BLaER1 (cell line): ENCODE measurements at regions not wholly inside any gene's neighbourhood (a gene's known extent, or its start where the extent isn't known, plus 50 kb on each side); places are given as distances from the start of the nearest gene placed in this dataset.

Source experiments
- H3K27ac ChIP-seq: shearing (Covaris generic); formaldehyde crosslinking; 2 replicates; pipeline ENCODE4 v1.8.1; 2022
- H3K27me3 ChIP-seq: shearing (Covaris generic); formaldehyde crosslinking; 2 replicates; pipeline ENCODE4 v1.8.1; 2022
- H3K36me3 ChIP-seq: shearing (Covaris generic); formaldehyde crosslinking; 2 replicates; pipeline ENCODE4 v1.8.1; 2022
- H3K4me1 ChIP-seq: shearing (Covaris generic); formaldehyde crosslinking; 2 replicates; pipeline ENCODE4 v1.8.1; 2022
- H3K4me2 ChIP-seq: shearing (Covaris generic); formaldehyde crosslinking; 2 replicates; pipeline ENCODE4 v1.8.1; 2022
- H3K4me3 ChIP-seq: shearing (Covaris generic); formaldehyde crosslinking; 2 replicates; pipeline ENCODE4 v1.8.1; 2022
- H3K9ac ChIP-seq: shearing (Covaris generic); formaldehyde crosslinking; 2 replicates; pipeline ENCODE4 v1.8.1; 2022
- H3K9me3 ChIP-seq: shearing (Covaris generic); formaldehyde crosslinking; 2 replicates; pipeline ENCODE4 v1.8.1; 2022
- H4K20me1 ChIP-seq: shearing (Covaris generic); formaldehyde crosslinking; 2 replicates; pipeline ENCODE4 v1.8.1; 2022
- Cebpa-rat ChIP-seq: shearing (Covaris generic); IDR thresholded peaks from 2 replicates; pipeline ENCODE4 v1.8.1; 2022

DNA sequence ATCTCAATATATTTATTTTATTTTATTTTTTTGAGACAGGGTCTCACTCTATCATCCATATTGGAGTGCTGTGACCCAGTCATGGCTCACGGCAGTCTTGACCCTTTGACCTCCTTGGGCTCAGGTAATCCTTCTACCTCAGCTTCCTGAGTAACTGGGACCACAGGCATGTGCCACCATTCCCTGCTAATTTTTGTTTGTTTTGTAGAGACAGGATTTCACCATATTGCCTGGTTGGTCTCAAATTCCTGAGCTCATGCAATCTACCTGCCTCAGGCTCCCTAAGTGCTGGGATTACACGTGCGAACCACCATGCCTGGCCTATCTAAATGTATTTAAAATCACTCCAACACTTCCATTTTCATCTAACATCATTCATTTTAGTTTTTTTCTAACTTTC lies 190.5 kb upstream of the CHD1 start:
- no peaks in the 10 kb centered on the region for H3K27me3 ChIP-seq
- no peak overlapping the region for H3K27ac ChIP-seq
- TF ChIP-seq Cebpa-rat = no peak
- no peaks in the 10 kb centered on the region for H3K36me3 ChIP-seq
- no peaks in the 10 kb centered on the region for H3K9me3 ChIP-seq
- no peak overlapping the region for H3K4me3 ChIP-seq
- H4K20me1 ChIP-seq = no peaks in the 10 kb centered on the region
- H3K9ac ChIP-seq = no peak overlapping the region
- H3K4me1 ChIP-seq = no peaks in the 10 kb centered on the region
- H3K4me2 ChIP-seq = no peak overlapping the region

DNA sequence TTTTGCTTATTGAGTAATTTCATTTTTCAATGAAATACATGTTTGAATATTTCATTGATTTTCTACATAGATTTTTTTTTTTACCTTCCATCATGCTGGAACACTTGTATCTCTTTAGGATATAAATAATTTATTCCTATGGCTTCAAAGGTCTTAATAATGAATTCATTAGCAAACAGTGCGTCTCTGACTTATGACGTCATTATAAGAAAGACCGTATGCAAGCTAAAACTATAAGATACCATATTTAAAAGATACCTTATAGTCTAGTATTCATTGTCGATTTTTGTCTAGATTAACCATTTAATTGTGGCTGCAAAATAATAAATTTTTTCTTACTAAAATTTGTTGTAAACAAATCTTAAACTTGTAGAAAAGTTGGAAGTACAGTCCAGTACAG lies 187.7 kb upstream of the CHD1 start:
- no peaks in the 10 kb centered on the region for H4K20me1 ChIP-seq
- no peak overlapping the region for H3K4me3 ChIP-seq
- no peaks in the 10 kb centered on the region for H3K36me3 ChIP-seq
- H3K9ac ChIP-seq = no peak overlapping the region
- no peaks in the 10 kb centered on the region for H3K27me3 ChIP-seq
- no peaks in the 10 kb centered on the region for H3K4me1 ChIP-seq
- H3K9me3 ChIP-seq = no peaks in the 10 kb centered on the region
- no peak overlapping the region for H3K27ac ChIP-seq
- H3K4me2 ChIP-seq = no peak overlapping the region
- no peak for TF ChIP-seq Cebpa-rat

DNA sequence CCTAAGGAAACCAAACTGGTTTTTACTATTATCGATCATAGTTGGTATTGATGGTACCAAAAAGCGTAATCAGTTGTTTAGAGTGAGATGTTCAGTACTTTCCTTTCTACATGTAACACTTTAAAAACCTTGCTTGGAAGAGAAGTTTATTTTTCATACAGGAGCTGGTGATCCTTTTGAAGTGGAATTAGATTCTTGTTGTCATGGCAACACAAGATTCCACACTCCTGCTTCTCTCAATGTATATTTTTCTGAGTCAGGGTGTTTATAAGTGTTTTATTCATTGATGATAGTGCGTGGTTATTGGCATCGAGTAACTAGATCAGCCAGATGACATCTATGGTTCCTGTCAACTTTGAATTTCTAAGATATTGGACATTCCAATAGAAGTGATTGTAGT lies 181.1 kb upstream of the CHD1 start:
- Histone ChIP-seq H3K4me3 (no peak overlapping the region), H3K9ac (no peak overlapping the region), H3K36me3 (no peaks in the 10 kb centered on the region), H3K27ac (no peak overlapping the region), H3K9me3 (no peaks in the 10 kb centered on the region), H4K20me1 (no peaks in the 10 kb centered on the region), H3K4me2 (no peak overlapping the region), H3K4me1 (no peaks in the 10 kb centered on the region), H3K27me3 (no peaks in the 10 kb centered on the region)
- TF ChIP-seq Cebpa-rat = no peak

DNA sequence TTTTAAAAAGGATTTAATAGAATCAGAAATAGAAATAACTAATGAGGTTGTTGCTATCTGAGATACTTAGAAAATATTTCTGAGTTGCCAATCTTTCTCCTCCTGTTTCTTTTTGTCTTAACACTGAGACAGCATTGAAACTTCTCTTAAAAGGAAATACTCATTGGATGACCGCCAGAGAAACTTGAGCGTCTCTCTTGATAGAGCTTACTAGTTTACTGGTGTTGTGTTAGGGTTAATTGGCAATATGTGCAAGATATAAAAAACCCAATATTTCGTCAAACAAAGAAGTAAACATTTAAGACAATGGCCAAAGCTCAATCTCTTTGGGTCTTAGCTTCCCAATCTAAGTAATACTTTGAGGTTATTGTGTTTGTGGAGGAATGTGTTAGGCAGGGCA lies 176.4 kb upstream of the CHD1 start:
- no peak overlapping the region for H3K9ac ChIP-seq
- H3K9me3 ChIP-seq = no peaks in the 10 kb centered on the region
- no peak overlapping the region for H3K27ac ChIP-seq
- H3K36me3 ChIP-seq = no peaks in the 10 kb centered on the region
- H4K20me1 ChIP-seq = no peaks in the 10 kb centered on the region
- no peak for TF ChIP-seq Cebpa-rat
- no peak overlapping the region for H3K4me3 ChIP-seq
- no peaks in the 10 kb centered on the region for H3K27me3 ChIP-seq
- no peak overlapping the region for H3K4me2 ChIP-seq
- H3K4me1 ChIP-seq = no peaks in the 10 kb centered on the region

DNA sequence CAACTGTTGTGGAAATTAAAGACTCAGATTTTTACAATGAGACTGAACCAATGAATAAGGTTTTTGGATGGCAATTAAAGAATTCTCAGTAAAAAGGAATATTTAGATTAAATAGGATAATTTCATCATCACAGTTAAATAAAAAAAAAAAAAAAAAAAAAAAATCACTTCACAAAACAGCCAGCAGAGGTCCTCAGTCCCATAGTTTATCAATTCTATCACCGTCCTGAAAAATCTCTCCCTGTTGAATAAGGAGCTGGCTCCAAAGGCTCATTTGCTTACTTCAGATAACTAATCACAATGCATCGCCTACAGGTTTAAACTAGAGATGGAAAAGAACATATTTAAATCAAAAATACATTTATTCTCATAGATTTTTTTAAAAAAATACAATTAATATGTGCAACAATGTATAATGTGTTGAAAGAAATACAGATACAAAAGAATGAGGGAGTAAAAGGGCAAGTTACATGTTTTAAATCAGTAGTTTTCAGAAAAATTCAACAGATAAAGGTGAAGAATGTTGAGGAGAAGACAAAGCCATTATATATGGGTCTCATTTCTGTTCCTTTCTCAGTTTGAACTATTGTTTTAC lies 175.8 kb upstream of the CHD1 start:
- TF ChIP-seq Cebpa-rat = no peak

DNA sequence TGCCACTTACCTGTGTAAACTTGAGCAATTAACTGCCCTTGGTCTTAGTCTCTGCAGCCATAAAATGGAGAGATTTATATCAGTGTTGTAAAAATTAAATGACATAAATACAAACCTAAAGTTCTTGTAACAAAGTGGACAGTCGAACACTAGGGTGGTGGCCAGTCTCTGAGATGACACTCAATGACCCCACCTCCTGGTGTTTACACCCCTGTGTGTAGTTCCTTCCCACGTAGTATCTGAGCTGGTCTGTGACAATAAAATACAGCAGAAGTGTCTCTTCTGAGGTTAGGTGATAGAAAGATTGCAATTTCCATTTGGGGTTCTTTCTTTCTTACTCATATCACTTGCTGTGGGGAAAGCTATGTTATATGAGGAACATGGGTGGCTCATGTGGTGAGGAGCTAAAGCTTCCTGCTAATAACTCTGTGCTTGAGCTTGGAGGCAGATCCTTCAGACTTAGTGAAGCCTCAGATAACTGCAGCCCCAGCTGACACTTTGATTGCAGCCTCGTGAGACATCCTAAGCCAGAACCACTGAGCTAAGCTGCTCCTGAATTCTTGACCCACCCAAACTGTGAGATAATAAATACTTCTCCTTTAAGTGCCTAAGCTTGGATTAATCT lies 173.4 kb upstream of the CHD1 start:
- Histone ChIP-seq H3K9me3 (no peaks in the 10 kb centered on the region), H3K27ac (no peak overlapping the region), H3K4me1 (no peaks in the 10 kb centered on the region), H4K20me1 (no peaks in the 10 kb centered on the region), H3K4me3 (no peak overlapping the region), H3K27me3 (no peaks in the 10 kb centered on the region), H3K9ac (no peak overlapping the region), H3K4me2 (no peak overlapping the region), H3K36me3 (no peaks in the 10 kb centered on the region)
- TF ChIP-seq Cebpa-rat = no peak

More for the DNA sequence above, 175.8 kb upstream of the CHD1 start:
- no peak overlapping the region for H3K4me2 ChIP-seq
- H3K4me3 ChIP-seq = no peak overlapping the region
- H3K27ac ChIP-seq = no peak overlapping the region
- H3K9me3 ChIP-seq = no peaks in the 10 kb centered on the region
- no peaks in the 10 kb centered on the region for H3K4me1 ChIP-seq
- H4K20me1 ChIP-seq = no peaks in the 10 kb centered on the region
- no peak overlapping the region for H3K9ac ChIP-seq
- H3K36me3 ChIP-seq = no peaks in the 10 kb centered on the region
- no peaks in the 10 kb centered on the region for H3K27me3 ChIP-seq

DNA sequence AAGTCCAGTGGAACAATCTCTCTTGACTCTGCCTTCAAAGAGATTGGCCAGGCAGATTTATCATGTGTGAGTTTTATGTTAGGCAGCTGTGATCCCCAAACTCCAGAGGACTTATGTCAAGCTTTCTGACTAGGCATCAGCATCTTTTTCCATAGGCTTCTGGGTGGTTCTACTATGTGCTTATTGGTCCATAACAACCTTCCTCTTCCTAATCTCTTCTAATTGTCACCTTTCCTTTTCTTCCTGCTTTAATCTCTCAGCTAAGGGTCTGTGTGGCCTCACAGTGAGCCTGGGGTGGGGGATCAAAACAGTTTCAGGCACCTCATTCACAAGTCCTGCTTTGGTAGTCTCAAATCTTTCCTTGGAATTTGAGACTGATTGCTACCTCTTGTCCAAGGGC lies 170.9 kb upstream of the CHD1 start:
- Histone ChIP-seq H3K4me2 (no peak overlapping the region), H3K4me3 (no peak overlapping the region), H3K4me1 (no peaks in the 10 kb centered on the region), H3K27ac (no peak overlapping the region), H3K9ac (no peak overlapping the region), H4K20me1 (no peaks in the 10 kb centered on the region), H3K36me3 (no peaks in the 10 kb centered on the region), H3K9me3 (no peaks in the 10 kb centered on the region), H3K27me3 (no peaks in the 10 kb centered on the region)
- TF ChIP-seq Cebpa-rat = no peak

DNA sequence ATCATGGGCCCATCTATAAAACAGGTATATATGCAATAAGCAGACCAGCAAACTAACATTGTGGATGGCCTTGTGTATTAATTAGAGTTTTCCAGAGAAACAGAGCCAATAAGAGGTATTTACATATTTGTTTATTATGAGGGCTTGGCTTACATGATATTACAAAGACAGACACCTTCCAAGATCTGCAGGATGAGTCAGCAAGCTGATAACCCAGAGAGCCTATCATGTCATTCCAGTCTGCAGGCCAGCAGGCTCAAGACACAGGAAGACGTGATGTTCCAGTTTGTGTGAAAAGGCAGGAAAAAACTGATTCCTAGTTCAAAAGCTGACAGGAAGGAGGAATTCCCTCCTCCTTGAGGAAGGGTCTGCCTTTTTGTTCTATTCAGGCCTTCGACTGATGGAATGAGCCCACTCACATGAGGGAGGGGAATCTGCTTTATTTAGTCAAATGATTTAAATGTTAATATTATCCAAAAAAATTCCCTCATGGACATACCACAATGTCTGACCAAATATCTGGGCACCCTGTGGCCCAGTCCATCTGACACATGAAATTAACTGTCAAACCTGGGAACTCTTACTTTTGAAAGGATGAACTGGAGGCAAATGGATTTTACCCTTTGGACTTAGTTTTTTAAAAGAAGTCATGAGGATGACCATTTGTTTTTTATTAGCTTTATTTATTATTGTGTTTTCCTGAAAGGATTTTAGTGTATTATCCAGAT lies 161.2 kb upstream of the CHD1 start:
- H3K27me3 ChIP-seq = no peaks in the 10 kb centered on the region
- H4K20me1 ChIP-seq = no peaks in the 10 kb centered on the region
- no peaks in the 10 kb centered on the region for H3K9me3 ChIP-seq
- H3K27ac ChIP-seq = no peak overlapping the region
- H3K4me3 ChIP-seq = no peak overlapping the region
- no peaks in the 10 kb centered on the region for H3K36me3 ChIP-seq
- H3K9ac ChIP-seq = no peak overlapping the region
- no peak for TF ChIP-seq Cebpa-rat
- no peaks in the 10 kb centered on the region for H3K4me1 ChIP-seq
- no peak overlapping the region for H3K4me2 ChIP-seq

DNA sequence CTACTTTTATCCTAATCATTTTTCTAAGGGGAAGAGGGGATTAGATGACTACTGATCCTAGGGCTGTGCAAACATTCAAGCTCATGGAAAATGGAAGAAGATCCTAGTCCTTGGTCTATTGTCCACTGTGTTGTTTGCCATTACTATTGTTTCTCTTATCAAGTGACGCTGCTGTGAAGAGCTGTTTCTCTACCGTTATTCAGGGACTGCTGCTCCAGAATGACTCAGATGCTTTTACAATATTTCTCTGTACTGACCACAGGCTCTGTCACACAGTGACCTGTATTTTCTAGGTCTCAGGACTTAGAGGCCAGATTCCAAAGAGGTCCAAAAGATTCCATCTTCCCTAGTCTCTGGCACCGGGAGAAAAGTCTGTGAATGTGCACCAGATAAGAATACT lies 159.5 kb upstream of the CHD1 start:
- Histone ChIP-seq H3K4me2 (no peak overlapping the region), H3K9ac (no peak overlapping the region), H3K36me3 (no peaks in the 10 kb centered on the region), H3K4me3 (no peak overlapping the region), H4K20me1 (no peaks in the 10 kb centered on the region), H3K27me3 (no peaks in the 10 kb centered on the region), H3K27ac (no peak overlapping the region), H3K4me1 (no peaks in the 10 kb centered on the region), H3K9me3 (no peaks in the 10 kb centered on the region)
- TF ChIP-seq Cebpa-rat = no peak

DNA sequence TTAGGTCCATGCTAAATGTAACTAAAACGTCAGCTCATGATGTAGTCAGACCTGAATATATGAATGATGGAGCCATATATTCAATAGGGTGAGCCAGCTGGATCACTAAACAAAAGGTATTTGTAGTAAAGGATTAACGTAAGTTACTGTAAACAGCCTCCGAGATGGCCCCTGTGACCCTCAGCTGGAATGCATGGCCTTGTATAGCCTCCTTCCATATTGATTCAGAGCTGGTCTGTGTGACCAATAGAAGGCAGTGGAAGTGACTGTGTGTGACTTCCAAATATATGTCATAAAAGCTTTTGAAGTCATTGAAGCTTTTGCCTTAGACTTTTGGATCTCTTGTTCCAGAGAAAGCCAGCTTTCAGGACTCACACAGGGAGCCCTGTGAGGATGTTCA lies 154.4 kb upstream of the CHD1 start:
- no peak overlapping the region for H3K4me2 ChIP-seq
- no peaks in the 10 kb centered on the region for H3K4me1 ChIP-seq
- H3K9me3 ChIP-seq = no peaks in the 10 kb centered on the region
- TF ChIP-seq Cebpa-rat = no peak
- no peak overlapping the region for H3K4me3 ChIP-seq
- no peaks in the 10 kb centered on the region for H3K27me3 ChIP-seq
- no peaks in the 10 kb centered on the region for H4K20me1 ChIP-seq
- H3K36me3 ChIP-seq = no peaks in the 10 kb centered on the region
- H3K9ac ChIP-seq = no peak overlapping the region
- H3K27ac ChIP-seq = no peak overlapping the region
